ENCODE measurements at regions not wholly inside any gene's neighbourhood (a gene's known extent, or its start where the extent isn't known, plus 50 kb on each side); places are given as distances from the start of the nearest gene placed in this dataset.

DNA sequence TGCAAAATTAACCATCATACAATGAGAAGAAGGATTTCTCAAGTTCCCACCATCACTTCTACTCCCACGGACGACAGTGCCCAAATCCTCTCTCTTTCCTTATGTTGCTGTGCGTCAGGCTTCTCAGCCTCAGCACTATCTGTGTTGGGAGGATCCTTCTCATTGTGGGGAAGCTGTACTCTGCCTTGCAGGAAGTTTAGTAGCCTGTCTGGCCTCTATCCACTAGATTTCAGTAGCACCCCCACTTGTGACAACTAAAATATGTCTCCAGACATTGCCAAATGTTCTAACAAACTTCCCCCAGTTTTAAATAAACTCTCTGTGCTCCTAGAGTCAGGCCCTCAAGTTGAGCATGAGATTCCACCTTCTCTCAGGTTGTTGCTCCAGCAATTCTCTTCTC, 545.9 kb upstream of the ZFP42 start:
- H3K4me3 ChIP-seq (replicated peaks; ENCODE audit: low read depth, low read length): no peak overlapping the region
- no peak for DNase-seq (ENCODE audit: extremely low read depth, low read depth)
- TF ChIP-seq, protein P1, sequence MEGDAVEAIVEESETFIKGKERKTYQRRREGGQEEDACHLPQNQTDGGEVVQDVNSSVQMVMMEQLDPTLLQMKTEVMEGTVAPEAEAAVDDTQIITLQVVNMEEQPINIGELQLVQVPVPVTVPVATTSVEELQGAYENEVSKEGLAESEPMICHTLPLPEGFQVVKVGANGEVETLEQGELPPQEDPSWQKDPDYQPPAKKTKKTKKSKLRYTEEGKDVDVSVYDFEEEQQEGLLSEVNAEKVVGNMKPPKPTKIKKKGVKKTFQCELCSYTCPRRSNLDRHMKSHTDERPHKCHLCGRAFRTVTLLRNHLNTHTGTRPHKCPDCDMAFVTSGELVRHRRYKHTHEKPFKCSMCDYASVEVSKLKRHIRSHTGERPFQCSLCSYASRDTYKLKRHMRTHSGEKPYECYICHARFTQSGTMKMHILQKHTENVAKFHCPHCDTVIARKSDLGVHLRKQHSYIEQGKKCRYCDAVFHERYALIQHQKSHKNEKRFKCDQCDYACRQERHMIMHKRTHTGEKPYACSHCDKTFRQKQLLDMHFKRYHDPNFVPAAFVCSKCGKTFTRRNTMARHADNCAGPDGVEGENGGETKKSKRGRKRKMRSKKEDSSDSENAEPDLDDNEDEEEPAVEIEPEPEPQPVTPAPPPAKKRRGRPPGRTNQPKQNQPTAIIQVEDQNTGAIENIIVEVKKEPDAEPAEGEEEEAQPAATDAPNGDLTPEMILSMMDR (IDR thresholded peaks at IDR 0.05; ENCODE audit: low read depth, low read length, missing control alignments): no peak

DNA sequence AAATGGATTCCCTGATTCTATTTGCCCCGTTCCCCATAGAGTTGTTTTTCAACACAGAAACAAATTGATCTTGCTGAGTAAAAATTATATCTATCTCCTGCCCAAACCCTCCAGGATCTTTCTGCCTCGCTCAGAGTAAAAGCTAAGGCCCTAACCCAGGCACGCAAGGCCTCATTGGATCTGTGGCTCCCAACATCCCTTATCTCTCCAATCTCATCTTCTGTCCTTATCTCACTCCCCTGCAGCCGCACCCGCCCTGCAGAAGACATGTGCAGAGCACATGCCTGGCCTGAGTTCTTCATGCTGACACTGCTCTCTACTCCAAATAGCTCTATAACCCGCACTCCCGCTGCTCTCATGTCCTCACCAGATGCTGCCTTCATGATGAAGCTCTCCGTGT, 543.8 kb upstream of the ZFP42 start:
- DNase-seq (ENCODE audit: extremely low read depth, low read depth): peak; percentile 9
- no peak overlapping the region for H3K4me3 ChIP-seq (replicated peaks; ENCODE audit: low read depth, low read length)
- TF ChIP-seq, protein P1 (IDR thresholded peaks at IDR 0.05; ENCODE audit: low read depth, low read length, missing control alignments): no peak

DNA sequence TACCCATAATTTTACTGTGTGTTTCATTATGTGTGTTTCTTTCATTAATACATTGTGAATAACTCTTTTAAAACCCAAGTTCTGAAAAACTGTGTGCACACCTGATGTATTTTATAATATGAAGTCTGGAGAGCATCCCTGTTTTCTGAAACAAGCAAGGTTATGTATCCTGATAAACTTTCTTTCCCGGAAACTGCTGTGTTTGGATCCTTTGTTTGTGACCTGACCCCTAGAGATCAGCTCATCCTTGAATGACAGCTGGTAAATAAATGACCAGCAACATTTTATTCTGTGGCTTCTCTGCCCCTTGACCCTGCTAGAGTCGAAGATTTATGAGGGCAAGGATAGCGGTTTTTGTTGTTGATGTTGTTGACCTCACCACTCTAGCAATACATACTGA, 535.6 kb upstream of the ZFP42 start:
- no peak overlapping the region for H3K4me3 ChIP-seq (replicated peaks; ENCODE audit: low read depth, low read length)
- TF ChIP-seq, protein P1 (IDR thresholded peaks at IDR 0.05; ENCODE audit: low read depth, low read length, missing control alignments): no peak
- DNase-seq (ENCODE audit: extremely low read depth, low read depth): no peak

DNA sequence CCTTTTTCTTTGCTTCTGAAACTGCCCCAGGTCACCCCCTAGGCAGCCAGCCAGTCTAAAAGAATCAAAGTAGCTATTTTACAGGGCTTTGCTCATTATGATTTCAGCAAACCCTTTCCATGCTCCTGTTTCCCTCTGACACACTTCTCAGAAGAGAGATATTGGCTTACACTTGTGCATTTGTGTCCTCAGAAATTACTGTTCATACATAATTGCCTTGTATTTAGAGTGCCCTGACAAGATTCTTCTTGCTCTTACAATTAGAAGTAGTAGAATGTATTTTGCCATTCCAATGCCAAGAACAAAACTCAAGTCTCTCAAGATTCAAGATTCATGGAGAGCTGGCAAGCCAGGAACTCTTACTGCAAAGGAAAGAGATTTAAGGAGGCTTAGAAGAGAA, 531.0 kb upstream of the ZFP42 start:
- TF ChIP-seq, protein P1 (IDR thresholded peaks at IDR 0.05; ENCODE audit: low read depth, low read length, missing control alignments): no peak
- DNase-seq (ENCODE audit: extremely low read depth, low read depth): no peak
- H3K4me3 ChIP-seq (replicated peaks; ENCODE audit: low read depth, low read length): no peak overlapping the region

DNA sequence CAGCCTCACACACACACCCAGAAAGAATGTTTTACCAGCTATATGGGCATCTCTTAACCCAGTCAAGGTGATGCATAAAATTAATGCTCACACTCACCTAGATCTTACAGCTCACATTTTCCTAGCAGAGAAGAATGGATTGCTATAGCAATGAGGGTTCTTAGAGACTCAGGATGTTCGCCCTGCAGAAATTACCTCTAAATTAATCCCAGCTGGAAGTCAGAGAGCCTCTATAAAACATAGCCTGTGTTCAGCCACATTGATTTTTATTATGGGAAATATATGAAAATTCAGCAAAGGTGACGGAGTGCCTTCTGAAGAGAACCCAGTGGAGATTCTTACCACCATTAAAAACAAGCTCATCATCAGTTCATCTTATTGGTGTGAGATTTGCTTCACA, 528.3 kb upstream of the ZFP42 start:
- DNase-seq (ENCODE audit: extremely low read depth, low read depth): no peak
- TF ChIP-seq, protein P1 (IDR thresholded peaks at IDR 0.05; ENCODE audit: low read depth, low read length, missing control alignments): no peak
- H3K4me3 ChIP-seq (replicated peaks; ENCODE audit: low read depth, low read length): no peak overlapping the region

DNA sequence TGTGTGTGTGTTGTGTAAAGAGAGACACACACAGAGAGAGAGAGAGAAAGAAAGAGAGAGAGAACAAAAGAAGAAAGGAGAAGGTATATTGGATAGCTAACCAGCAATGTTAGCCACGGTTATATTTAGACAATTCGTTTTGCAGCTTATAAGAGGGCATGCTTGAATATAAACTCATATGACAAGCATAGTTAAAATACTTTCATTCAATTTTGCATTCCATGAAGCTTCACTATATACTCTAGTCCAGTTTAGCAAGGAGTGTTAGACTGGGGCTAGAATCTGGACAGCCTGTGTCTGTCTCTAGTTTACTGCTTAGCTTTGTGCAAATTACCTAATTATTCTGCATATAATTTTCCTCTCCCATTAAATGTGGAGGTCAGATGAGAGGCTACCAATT, 525.9 kb upstream of the ZFP42 start:
- no peak overlapping the region for H3K4me3 ChIP-seq (replicated peaks; ENCODE audit: low read depth, low read length)
- no peak for DNase-seq (ENCODE audit: extremely low read depth, low read depth)
- TF ChIP-seq, protein P1 (IDR thresholded peaks at IDR 0.05; ENCODE audit: low read depth, low read length, missing control alignments): no peak

DNA sequence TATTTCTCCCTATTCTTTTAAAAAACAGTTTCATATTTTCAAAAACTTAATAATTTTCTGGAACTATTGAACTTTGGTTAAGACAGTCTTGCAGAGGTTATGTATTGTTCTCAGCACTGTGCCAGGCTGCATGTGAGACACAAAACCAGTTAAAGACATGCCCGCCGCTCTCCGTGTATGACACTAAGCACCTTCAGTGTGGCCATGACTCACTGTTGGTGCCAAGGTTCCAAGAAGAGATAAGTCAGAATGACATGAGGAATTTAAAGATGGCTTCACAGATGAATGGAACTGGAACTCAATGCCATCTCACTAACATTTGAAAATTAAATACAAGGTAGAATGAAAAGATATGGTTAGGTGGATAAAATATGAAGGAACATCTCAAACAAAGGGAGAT, 525.5 kb upstream of the ZFP42 start:
- DNase-seq (ENCODE audit: extremely low read depth, low read depth): no peak
- TF ChIP-seq, protein P1 (IDR thresholded peaks at IDR 0.05; ENCODE audit: low read depth, low read length, missing control alignments): no peak
- H3K4me3 ChIP-seq (replicated peaks; ENCODE audit: low read depth, low read length): no peak overlapping the region
